NCI-H526 (cell line): ENCODE measurements at regions not wholly inside any gene's neighbourhood (a gene's known extent, or its start where the extent isn't known, plus 50 kb on each side); places are given as distances from the start of the nearest gene placed in this dataset.

ENCODE experiments used
- DNase-seq, 2 experiments: peaks; one replicate each; lab custom pipeline; 2025; lab: John Stamatoyannopoulos, UW

DNA sequence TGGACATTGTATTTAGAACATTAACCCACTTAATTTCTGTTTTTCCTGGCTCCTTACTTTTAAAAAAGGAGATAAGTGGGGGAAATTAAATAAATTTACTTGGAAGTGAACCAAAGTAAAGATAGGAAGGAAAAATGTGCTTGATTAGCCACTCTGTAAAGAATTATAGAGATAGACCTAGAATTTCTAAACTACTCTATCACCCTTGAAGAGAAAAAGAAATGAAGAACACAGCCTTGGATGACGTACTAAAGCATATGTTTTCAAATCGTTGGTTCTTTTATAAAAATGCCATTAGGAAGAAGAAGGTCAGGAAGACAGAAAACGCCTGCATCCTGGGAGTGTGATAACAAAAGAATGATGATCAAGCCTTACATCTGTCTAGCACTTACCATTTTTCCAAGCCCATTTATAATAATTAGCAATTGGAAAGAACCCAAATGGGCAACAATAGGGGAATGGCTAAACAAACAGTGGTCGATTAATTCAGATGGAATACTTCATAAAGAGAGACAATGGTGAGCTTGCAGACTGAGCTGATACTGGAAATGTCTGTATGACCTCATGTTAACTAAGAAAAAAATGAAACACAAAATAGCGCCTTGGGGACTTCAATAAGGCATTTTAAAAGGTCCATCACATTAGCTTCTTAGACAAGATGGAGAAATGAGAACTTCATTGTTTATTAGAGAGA lies 81.0 kb upstream of the LRRC55 start:
- no peak for DNase-seq

DNA sequence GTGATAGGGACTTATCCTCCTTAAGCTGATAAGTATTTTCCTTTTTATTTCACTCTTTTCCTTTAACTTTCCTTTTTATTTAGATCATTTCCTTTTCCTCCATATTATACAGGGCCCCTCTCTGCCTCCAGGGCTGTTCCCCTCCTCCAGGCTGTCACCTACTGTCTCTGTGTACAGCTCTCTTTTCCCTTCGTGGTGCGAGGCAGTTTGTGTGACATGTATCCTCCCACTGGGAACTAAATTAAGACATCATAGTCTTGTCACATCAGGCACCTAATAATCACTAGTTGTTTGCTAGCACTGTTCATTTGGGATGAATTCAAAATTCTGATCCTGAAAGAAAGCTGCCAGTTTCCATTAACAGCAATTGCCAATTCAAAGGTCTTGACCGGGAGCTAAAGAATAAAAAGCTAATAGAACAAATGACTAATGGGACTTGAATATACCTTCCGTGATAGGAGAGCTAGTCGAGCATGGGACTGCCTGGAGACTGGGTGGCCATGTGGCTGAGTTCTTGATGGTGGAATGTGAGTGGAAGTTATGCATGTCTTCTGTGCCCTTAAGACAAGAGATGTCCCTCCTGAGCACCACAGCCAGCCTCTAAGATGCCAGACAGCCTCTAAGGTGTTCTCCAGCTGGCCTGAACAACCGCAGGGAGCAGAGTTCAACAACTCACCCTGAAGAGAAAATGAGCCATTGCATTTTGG lies 77.7 kb upstream of the LRRC55 start:
- no peak for DNase-seq

DNA sequence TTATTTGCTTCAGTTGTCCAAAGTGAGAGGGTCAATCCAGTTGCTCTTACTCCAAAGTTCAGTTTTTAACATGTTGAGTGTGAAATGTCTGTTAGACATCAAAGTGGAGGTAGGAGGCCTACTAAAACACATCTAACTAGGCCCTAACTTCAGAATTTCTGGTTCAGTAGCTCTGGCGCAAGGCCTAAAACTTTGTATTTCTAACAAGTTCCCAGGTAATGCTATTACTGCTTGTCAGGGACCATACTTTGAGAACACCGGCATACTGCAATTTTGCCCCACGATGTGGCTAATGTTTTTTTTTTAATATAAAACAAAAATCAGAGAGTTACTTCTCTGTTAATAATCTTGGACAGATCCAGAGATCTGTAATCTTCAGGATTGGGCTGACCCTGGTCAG lies 72.4 kb upstream of the LRRC55 start:
- no peak for DNase-seq

DNA sequence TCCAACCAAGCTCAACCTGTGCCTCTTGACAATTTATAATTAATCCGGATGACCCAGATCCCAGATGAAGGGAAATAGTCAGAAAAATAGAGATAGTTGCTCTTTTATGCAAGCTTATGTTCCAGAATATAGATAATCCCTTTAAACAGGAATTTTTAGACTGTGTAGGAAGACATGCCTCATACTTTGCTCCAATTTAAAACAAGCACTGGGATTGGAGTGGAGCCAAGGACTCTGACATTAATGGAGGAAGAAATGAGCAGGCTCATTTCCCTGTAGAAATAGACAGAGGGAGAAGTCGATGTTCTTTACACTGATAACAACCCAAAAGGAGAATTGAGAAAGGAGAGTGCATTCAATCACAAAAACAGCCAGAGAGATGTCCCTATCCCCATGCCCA lies 70.1 kb upstream of the LRRC55 start:
- DNase-seq: no peak

DNA sequence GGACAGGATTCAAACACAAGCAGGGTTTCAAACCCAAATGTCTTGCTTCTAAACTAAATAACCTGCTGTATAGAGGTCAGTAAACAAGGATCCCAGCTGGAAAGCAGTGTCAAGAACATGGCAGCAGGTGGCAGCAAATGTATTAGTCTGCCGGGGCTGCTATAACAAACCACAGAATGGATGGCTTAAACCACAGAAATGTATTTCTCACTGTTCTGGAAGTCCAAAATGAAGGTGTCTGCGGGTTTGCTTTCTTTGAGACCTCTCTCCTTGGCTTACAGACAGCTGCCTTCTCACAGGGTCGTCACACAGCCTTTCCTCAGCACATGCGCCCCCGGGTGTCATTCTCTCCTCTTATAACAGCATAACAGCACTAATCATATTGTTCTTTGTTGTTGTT lies 65.1 kb upstream of the LRRC55 start:
- DNase-seq: peak in 1 of 2 experiments; percentile 51

DNA sequence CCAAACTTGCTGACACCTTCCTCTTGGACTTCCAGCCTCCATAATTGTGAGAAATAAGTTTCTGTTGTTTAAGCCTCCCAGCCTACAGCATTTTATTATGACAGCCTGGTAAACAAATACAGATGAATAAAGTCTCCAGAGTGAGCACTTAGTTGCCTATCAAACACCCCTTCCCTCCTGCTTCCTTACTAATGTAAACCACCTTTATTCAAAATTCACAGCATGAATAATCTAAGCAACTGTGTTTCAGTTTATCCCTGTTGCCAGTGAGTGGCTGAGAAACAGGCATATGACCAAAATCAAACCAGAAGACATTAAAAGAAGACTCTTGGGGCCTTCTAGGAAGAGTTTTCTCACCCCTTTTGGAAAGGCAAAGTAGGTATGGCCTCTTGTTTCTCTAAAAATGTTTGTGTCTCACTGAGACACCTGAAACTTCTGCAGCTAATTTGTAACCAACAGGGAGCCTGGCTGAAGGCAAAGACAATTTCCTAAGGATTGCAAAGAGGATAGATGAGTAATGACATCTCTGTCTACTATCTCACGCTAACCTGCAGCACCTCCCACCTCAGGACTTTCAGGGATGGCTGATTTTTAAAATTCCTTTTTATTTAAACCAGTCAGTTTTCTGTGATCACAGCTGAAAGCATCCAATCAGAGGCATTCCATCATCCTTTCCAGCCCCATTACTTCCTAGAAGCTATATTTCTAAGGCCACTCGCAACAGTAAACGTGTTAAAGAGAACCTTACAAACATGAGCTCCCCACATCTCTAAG lies 61.4 kb upstream of the LRRC55 start:
- DNase-seq: no peak

DNA sequence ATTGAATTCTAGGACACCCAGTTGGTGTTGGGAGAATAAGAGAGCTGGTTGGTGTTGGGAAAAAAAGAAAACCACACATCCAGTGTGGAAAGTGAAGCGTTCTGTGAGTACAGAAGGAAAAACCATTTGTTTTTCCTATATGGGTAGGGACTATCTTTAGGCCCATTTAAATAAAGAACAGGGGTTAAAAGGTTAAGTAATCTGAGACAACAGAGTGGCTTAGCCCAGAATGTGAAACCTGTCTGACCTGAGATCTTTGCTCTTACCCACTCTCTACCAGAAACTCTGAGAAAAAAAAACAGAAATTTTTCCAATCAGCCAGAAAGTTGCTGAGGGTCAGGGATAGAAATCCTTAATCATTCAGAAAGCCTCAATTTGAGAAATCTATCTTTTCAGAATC lies 59.8 kb upstream of the LRRC55 start:
- DNase-seq: no peak

DNA sequence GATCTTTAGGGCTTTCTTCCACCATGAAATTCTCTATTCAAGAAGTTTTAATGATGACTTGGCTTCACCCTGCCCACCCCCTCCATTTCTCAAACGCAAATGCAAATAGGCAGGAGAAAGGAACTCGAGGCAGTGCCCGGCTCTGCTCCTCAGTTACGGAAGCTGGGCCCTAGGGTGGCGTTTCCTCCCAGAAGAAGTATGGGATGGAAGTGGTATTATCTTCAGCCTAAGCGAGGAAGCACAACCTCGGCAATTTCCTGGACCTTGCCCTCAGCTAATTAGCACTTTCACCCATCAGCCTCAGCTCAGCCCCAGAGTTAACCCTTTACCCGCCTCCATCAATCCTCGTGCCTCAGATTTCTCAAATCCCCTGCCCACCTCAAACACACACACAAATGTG lies 58.2 kb upstream of the LRRC55 start:
- DNase-seq: no peak

DNA sequence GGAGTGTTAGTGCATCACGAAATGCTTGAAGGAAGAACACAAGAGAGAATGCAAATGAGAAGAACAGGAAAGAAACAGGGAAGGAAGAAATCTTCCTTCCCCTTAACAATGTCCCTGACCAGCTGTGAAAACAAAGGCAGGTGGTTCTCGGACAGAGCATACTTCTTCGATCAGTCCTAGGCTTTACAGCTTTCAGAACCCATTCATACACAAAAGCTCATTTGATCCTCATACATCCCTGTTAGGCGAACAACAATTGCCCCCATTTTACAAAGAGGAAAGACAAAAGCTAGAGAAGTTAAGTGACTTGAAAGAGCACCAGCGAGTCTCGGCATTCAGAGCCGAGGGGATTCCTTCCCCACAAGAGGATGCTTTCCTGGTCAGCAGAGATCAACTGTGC lies 57.2 kb upstream of the LRRC55 start:
- DNase-seq: no peak

DNA sequence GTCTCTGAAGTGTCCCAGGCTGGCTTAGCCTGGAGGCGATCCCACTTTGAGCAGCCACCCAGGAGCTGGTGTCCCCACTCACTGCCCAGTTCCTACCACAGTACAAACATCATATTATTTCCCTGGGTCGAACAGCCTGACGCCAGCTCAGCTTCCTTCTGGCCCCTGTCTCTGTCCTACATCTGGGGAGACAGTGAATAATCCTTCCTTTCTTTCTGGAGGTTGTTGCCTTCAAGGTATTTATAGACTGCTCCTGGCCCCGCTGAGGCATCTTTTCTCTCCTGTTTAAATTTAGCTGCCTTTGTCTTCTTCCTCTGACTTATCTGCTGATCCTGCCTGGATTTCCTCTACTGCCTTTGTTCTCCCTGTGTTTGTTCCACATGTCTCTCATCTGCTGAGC lies 56.8 kb upstream of the LRRC55 start:
- DNase-seq: no peak

DNA sequence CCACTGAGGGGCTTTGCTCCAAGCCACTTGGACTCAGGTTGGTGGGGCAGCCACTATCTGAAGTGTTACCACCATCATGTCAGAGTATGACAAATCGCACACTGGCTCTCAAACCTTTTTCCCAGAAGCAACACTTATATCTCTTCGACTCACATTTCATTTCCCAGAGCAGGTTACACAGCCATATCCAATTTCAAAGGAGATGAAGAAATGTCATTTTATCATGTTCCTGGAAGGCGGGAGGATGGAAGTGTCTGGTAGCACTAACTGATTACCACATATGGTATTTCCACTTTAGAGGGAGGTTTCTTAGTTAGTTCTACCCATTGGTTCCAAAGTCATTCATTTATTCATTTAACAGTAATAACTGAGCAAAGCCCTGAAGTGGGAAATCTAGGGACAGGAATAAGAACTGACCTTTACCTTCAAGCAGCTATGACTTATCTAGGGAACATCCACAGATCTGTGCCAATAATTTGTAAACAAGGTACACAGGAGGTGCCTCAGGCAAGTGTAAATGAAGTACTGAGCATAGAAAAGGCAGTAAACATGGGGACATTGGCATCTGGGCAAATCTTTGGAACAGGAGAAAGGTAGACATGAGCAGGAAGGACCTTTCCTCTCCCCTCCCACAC lies 54.9 kb upstream of the LRRC55 start:
- no peak for DNase-seq

DNA sequence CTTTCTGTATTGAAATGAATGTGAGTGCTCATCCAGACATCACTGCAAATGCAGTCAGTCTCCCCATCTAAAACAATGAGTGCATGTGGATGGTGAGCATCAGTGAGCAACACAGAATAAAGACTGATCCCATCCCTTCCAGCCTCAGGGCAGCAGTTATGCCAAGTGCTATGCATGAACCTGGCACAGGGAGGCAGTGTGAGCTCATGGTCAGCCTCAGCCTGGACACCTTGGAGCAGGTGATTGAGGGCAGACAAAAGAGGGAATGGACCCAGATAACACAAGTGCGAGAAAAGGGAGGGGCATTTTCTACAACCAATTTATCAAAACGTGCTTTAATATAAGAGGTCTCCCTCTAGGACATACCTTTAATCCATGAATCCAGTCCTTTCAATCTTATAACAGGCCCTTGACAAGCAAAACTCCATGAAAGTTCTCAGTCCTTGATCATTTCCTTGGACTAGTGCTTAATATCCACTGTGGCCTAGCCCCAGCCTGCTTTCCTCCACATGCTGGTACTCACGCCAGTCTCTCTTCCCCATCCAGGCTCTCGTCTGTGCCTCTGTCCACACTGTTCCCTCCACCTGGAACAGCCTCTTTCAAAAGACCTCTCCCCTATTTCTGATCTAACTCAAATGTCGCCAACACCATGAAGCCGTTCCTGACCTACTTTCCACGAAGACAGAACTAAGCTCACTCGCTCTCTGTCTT lies 50.5 kb upstream of the LRRC55 start:
- peak; percentile 34 to 63 for DNase-seq
